Dendritic cell treated with granulocyte-macrophage colony-stimulating factor and Interleukin-4, amounts not matched to agents 40 ng/mL and 50 ng/mL, for 4 days (primary cell): ENCODE measurements at regions not wholly inside any gene's neighbourhood (a gene's known extent, or its start where the extent isn't known, plus 50 kb on each side); places are given as distances from the start of the nearest gene placed in this dataset.

Experiments used
- H3K27ac Mint-ChIP-seq: one replicate; pipeline ENCODE4 v1.8.0; 2022; ENCODE audit warnings: mild to moderate bottlenecking, mixed read lengths
- H3K27me3 Mint-ChIP-seq: one replicate; pipeline ENCODE4 v1.8.0; 2022; ENCODE audit warnings: mild to moderate bottlenecking, mixed read lengths
- H3K36me3 Mint-ChIP-seq: one replicate; pipeline ENCODE4 v1.8.0; 2022; ENCODE audit warnings: low read depth, mixed read lengths
- H3K4me1 Mint-ChIP-seq: one replicate; pipeline ENCODE4 v1.8.0; 2022; ENCODE audit warnings: low read depth, mixed read lengths
- H3K4me3 Mint-ChIP-seq: one replicate; pipeline ENCODE4 v1.8.0; 2022; ENCODE audit warnings: mild to moderate bottlenecking, moderate library complexity, mixed read lengths
- H3K9me3 Mint-ChIP-seq: one replicate; pipeline ENCODE4 v1.8.0; 2022; ENCODE audit warnings: mixed read lengths
- intact Hi-C: fragments of 100-400 bp; cut with micrococcal nuclease; formaldehyde crosslinking; loops from one replicate; pipeline ENCODE4 v1.15.0; 2022

DNA sequence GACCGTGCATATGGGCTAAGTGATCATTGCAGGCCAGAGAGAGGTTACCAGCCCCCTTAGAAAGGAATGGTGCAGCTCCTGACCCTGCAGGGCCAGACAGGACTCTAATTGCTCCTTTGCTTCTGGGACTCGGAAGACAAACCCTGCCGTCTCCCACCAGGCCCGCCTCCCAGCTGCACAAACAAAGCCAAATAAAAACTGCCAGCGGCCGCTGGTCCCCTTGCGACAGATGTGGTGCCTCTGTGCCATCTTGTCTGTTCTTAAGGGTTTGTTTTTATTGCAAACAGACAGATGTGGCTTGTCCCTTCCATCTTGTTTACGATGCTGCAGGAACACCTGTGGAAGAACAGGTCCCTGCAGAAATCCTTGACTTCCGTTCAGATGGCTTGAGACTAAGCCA lies 434.4 kb upstream of the TSHZ3 start:
- Mint-ChIP-seq H3K36me3 (no peaks in the 10 kb centered on the region), H3K27me3 (peaks cover 1% of the 10 kb centered on the region), H3K9me3 (no peaks in the 10 kb centered on the region), H3K27ac (no peak overlapping the region), H3K4me1 (no peaks in the 10 kb centered on the region), H3K4me3 (no peak overlapping the region)
- intact Hi-C loops, result no loop called here

DNA sequence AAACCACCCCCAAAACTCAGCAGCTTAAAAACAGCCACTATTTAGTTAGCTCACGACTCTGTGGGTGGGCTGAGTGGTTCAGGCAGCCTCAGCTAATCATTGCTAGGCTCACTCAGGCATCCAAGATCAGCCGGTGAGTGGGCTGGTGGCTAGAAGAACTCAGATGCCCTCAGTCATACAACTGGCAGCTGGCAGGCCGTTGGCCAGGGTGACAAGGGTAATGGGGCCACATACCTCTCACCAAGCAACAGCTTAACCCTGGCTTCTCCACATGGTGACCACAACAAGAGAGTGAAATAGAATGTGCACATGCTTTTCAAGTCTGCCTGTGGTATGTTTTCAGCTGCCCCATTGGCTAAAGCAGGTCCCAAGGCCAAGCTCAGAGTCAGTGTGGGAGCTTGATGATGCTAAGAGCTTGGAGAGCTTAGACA lies 435.4 kb upstream of the TSHZ3 start:
- Mint-ChIP-seq H3K27ac (no peak overlapping the region), H3K36me3 (no peaks in the 10 kb centered on the region), H3K4me3 (no peak overlapping the region), H3K9me3 (no peaks in the 10 kb centered on the region), H3K4me1 (no peaks in the 10 kb centered on the region), H3K27me3 (peaks cover 1% of the 10 kb centered on the region)
- intact Hi-C loops, result no loop called here

DNA sequence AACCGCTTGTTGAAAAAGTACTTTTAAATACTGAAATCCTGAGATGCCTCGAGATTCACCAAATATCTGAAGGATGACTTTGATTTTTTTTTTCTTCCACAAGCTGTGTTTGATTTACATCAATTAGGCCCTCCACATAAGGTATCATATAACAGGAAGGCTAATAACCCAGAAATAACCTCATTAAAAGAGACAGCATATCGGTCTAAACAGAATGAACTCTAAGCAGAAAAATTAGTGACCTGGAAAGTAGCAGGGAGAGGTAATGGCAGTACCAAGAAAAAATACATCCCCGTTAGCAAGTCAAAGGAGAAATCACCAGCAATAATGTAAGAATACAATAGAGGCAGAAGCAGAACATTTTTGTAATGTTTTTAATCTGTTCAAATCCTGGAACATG lies 452.4 kb upstream of the TSHZ3 start:
- Mint-ChIP-seq H3K27ac (no peak overlapping the region), H3K36me3 (no peaks in the 10 kb centered on the region), H3K27me3 (no peaks in the 10 kb centered on the region), H3K9me3 (no peaks in the 10 kb centered on the region), H3K4me1 (no peaks in the 10 kb centered on the region), H3K4me3 (no peak overlapping the region)
- intact Hi-C loops, result no loop called here

DNA sequence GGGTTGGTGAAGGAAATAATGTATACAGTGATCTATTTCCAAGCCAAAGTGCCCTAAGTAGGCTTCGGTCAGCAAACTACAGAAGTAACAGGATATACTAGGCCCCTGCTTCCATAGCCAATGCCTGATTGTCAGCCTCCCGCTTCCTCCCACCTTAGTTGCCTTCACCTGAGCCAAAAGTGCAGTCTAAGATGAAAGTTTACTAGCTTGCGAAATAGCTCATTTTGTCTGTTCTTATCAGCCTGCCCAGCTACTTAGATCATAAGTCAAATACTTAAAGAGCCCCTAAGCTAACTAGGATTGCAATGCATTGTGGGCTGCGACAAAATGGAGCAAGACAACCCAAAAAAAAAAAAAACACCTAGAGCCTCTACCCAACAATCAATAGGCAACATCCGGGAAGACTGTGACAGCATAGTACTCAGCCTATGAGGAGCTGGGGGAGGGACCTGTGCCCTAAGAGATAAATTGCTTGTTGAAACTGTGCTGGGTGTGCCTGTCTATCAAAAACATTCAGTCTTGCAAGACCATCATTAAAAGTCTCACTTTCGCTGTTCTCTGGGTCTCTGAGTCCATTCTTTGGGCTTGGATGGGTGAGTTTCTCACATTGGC lies 454.7 kb upstream of the TSHZ3 start:
- intact Hi-C loops, result no loop called here
- no peaks in the 10 kb centered on the region for H3K9me3 Mint-ChIP-seq
- no peaks in the 10 kb centered on the region for H3K27me3 Mint-ChIP-seq
- H3K4me3 Mint-ChIP-seq, result no peak overlapping the region
- H3K27ac Mint-ChIP-seq, result no peak overlapping the region
- no peaks in the 10 kb centered on the region for H3K36me3 Mint-ChIP-seq
- H3K4me1 Mint-ChIP-seq, result no peaks in the 10 kb centered on the region

DNA sequence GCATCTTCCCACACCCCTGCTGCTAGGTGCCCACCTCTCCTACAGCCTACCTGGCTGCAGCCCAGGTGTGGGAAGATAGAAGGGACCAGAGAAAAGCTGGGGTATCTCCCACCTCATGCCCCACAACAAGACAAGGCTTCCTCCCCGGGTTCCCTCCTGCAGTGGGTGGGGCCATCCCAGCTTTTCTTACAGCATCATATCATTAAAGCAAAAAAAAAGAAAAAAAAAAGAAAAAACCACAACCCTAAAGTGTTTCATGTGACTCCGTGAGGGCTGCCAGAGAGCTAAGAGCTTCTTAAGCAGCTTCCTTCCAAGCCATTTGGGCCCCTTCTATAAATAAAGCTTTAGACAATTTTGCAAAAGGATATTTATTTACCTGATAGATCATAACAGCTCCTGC lies 455.4 kb upstream of the TSHZ3 start:
- H3K4me1 Mint-ChIP-seq, result no peaks in the 10 kb centered on the region
- no peaks in the 10 kb centered on the region for H3K36me3 Mint-ChIP-seq
- intact Hi-C loops, result no loop called here
- no peak overlapping the region for H3K27ac Mint-ChIP-seq
- H3K27me3 Mint-ChIP-seq, result no peaks in the 10 kb centered on the region
- H3K9me3 Mint-ChIP-seq, result no peaks in the 10 kb centered on the region
- no peak overlapping the region for H3K4me3 Mint-ChIP-seq

DNA sequence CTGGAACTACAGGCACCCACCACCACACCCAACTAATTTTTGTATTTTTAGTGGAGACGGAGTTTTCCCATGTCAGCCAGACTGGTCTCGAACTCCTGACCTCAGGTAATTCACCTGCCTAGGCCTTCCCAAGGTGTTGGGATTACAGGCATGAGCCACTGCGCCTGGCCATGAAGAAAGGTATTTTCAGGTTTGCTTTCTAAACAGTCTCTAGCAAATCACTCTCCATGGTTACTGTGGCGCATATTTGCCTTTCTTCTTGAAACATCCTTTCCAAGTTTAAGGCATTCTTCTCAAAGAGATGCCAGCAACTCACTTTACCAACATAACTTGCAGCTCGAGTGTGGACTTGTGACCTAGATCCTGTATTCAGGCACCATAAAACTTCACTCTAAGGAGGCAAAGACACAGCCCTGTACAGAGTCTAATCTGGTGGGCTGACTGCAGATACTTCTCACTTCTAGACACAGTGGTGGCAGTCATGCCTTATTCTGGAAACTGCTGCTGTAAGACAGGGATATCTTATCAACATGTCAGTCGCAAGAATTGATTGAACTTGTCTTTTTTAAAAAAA lies 461.4 kb upstream of the TSHZ3 start:
- no peak overlapping the region for H3K27ac Mint-ChIP-seq
- H3K4me3 Mint-ChIP-seq, result no peak overlapping the region
- H3K36me3 Mint-ChIP-seq, result no peaks in the 10 kb centered on the region
- no peaks in the 10 kb centered on the region for H3K27me3 Mint-ChIP-seq
- H3K9me3 Mint-ChIP-seq, result no peaks in the 10 kb centered on the region
- H3K4me1 Mint-ChIP-seq, result no peaks in the 10 kb centered on the region
- intact Hi-C loops, result no loop called here

DNA sequence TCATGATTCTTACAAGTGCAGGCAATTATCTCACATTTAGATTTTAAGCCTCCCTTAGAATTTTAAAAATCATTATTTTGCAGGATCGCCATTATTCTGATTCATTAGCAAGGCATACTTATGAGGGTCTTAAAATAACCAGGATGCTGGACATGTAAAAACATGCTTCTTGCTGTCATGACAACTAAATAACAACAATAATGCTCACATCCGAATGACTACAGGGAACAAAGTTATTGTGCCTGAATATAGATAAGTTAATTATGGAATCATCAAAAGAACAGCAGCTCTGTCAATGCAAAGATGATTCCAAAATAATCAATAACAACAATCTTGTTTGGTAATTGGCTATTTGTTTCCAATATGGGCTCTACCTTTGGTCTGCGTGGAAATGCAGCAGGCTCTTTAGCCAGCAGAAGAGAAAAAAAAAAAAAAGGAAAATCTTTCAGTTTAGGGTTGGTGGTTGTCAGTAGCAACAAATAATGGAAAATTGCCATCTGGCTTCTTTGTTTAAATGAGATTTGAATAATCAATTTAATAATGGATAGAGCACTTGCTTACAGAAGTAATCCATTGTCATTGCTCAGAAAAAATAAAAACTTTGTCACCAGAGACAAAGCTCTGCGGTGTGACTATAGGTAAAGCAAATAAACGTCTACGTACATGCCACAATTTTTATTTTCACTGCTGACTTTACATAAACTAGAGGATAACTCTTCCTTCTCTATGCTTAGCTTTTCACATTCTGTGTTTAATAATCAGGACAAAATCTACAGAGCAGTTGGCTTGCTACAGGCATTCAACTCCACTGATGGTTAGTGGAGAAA lies 468.9 kb upstream of the TSHZ3 start:
- no peak overlapping the region for H3K27ac Mint-ChIP-seq
- H3K36me3 Mint-ChIP-seq, result no peaks in the 10 kb centered on the region
- H3K4me3 Mint-ChIP-seq, result no peak overlapping the region
- no peaks in the 10 kb centered on the region for H3K4me1 Mint-ChIP-seq
- intact Hi-C loops, result no loop called here
- H3K9me3 Mint-ChIP-seq, result no peaks in the 10 kb centered on the region
- H3K27me3 Mint-ChIP-seq, result no peaks in the 10 kb centered on the region

DNA sequence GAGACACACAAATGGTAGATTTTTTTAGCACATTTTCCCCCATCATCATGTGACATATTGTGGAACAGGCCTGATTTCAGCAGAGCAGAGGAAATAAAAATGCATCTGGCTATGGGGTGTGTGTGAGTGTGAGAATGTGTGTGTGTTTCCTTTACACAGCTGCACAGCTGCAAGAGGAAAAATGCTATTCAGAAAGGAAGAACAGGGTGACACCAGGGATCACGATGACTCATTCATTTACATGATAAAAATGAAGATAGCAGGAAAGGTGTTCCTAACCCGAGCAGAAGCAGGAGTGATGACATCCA lies 469.5 kb upstream of the TSHZ3 start:
- Mint-ChIP-seq H3K9me3 (no peaks in the 10 kb centered on the region), H3K4me1 (no peaks in the 10 kb centered on the region), H3K27me3 (no peaks in the 10 kb centered on the region), H3K4me3 (no peak overlapping the region), H3K27ac (no peak overlapping the region), H3K36me3 (no peaks in the 10 kb centered on the region)
- intact Hi-C loops, result no loop called here

DNA sequence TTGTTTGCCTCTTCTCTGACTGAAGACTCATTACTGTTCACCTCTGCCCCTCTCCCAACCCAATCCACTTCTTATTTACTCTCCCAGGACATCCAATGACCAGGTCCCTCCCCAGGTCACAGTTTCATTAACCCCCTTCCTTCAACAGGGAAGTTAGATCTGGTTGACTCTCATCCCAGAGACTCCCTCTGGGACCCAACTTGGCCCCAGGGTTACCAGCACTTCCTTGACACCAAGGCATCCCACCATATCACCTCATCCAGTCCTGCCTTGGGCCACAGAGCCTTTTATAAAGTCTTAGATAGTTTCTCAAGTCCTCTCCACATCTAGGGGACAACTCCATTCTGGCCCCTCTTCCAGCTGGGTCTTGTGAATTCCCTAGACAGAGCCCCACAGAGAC lies 470.6 kb upstream of the TSHZ3 start:
- no peaks in the 10 kb centered on the region for H3K27me3 Mint-ChIP-seq
- H3K36me3 Mint-ChIP-seq, result no peaks in the 10 kb centered on the region
- H3K4me1 Mint-ChIP-seq, result no peaks in the 10 kb centered on the region
- intact Hi-C loops, result no loop called here
- no peaks in the 10 kb centered on the region for H3K9me3 Mint-ChIP-seq
- H3K4me3 Mint-ChIP-seq, result no peak overlapping the region
- no peak overlapping the region for H3K27ac Mint-ChIP-seq

DNA sequence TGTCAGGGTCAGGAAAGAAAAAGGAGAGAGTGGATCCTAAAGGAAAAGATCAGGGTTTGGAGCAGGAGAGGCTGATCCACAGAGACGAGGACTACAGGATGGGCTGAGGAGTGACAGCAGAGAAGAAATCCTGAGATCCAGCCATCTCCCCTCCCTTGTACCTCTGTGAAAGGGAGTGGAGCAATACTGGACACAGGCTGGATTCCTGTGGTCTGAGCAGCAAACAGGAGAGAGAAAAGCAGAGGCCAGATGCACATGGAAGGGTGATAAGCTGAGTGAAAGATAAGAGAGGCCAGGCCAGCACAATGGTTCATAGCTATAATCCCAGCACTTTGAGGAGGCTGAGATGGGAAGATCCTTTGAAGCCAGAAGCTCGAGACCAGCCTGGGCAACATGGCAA lies 472.1 kb upstream of the TSHZ3 start:
- no peaks in the 10 kb centered on the region for H3K36me3 Mint-ChIP-seq
- H3K4me3 Mint-ChIP-seq, result no peak overlapping the region
- no peaks in the 10 kb centered on the region for H3K27me3 Mint-ChIP-seq
- H3K4me1 Mint-ChIP-seq, result no peaks in the 10 kb centered on the region
- H3K27ac Mint-ChIP-seq, result no peak overlapping the region
- H3K9me3 Mint-ChIP-seq, result no peaks in the 10 kb centered on the region
- intact Hi-C loops, result no loop called here

DNA sequence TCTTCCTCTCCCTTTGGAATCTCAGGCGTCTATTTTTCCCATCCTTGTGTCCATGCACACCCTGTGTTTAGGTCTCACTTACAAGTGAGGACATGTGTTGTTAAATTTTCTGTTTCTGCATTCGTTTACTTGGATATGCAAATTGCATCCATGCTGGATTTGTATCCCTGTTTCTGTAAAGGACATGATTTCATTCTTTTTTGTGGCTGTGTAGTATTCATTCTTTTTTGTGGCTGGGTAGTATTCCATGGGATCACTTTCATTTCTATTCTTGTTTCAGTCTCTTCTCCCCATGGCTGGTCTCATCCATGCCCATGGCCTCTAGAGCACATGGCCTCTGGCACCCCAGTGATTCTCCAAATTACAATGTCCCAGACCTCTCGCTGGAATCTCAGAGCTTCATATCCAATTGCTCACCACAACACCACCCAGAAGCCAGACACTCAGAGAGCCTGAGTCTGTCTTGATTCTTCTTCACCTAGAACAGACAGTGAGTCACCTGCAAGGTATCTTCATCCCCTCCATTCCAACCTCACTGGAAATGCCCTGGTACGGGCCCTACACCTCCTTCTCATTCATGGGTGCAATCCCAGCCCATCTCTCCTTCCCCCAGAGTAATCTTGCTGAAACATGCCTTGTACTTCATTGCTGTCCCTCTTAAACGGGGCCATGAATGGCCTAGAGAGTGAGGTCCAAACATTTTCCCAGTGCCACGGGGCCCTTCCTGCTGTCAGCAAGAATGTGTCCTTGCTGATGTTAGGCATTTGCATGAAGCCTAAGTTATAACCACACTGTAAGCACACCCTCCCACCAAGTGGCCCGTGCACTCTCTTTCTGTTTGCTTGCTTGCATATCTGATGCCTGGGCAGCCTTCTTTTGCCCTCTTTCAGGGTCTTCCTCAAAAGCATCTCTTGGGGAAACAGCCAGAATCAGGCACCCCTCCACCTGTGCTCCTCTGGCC lies 476.2 kb upstream of the TSHZ3 start:
- Mint-ChIP-seq H3K27ac (no peak overlapping the region), H3K36me3 (no peaks in the 10 kb centered on the region), H3K27me3 (no peaks in the 10 kb centered on the region), H3K4me1 (no peaks in the 10 kb centered on the region), H3K9me3 (no peaks in the 10 kb centered on the region), H3K4me3 (no peak overlapping the region)
- intact Hi-C loops, result no loop called here

DNA sequence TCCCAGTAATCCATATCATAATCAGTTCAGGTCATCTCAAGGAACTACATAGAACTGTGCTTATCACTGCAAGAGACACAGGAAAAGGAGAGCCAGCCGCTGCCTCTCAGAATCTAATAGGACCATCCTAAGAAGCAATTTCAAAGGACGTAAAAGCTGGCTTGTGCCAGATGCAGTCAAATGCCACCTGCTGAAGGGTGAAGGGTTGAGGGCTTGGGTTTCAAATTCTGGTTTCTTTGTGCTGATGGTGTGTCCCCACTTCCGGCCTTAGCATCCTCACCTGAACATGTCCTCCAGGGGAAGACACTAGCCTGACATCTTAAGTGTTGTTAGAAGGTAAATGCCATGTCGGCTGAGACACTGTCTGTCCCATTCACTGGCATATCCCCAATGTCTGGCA lies 477.1 kb upstream of the TSHZ3 start:
- no peak overlapping the region for H3K4me3 Mint-ChIP-seq
- no peak overlapping the region for H3K27ac Mint-ChIP-seq
- H3K4me1 Mint-ChIP-seq, result no peaks in the 10 kb centered on the region
- no peaks in the 10 kb centered on the region for H3K27me3 Mint-ChIP-seq
- no peaks in the 10 kb centered on the region for H3K36me3 Mint-ChIP-seq
- intact Hi-C loops, result no loop called here
- no peaks in the 10 kb centered on the region for H3K9me3 Mint-ChIP-seq

DNA sequence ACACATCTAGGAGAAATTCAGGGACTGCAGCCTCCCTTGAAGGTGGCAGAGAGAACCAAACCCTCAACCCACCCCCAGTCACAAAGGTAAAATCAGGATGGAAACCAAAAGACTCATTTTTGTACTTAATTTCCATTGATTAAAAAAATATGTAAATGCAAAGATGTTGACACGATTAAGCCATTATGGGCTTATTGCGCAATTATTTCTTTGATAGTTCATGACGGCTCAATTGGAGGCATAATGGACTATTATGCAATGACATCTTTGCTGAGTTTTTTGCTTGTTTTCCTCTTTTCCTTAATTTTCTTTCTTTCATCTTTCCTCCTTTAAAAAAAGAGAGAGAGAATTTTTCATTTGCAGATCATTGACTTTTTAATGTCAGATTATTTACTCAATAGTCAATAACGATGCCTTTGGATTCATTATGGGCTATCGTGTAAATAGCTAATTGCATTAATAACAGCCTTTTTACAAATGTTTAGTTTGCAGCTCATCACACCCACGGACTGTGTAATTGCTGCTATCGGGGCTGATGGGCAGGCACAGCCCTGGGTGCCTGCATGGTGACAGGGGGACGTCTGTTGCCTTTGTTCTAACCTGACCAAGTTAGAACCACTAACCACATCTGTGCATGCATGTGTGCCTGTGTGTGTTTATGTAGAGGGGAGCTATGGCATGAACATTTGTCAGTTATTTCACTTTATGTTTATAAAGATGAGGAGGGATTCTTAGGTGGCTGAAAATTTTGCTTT lies 482.4 kb upstream of the TSHZ3 start:
- Mint-ChIP-seq H3K4me3 (no peak overlapping the region), H3K27ac (no peak overlapping the region), H3K36me3 (no peaks in the 10 kb centered on the region), H3K27me3 (peaks cover 2% of the 10 kb centered on the region), H3K4me1 (no peaks in the 10 kb centered on the region), H3K9me3 (peaks cover 29% of the 10 kb centered on the region)
- intact Hi-C loops, result no loop called here
